ENCODE measurements at regions not wholly inside any gene's neighbourhood (a gene's known extent, or its start where the extent isn't known, plus 50 kb on each side); places are given as distances from the start of the nearest gene placed in this dataset.

- TF ChIP-seq, protein P1, sequence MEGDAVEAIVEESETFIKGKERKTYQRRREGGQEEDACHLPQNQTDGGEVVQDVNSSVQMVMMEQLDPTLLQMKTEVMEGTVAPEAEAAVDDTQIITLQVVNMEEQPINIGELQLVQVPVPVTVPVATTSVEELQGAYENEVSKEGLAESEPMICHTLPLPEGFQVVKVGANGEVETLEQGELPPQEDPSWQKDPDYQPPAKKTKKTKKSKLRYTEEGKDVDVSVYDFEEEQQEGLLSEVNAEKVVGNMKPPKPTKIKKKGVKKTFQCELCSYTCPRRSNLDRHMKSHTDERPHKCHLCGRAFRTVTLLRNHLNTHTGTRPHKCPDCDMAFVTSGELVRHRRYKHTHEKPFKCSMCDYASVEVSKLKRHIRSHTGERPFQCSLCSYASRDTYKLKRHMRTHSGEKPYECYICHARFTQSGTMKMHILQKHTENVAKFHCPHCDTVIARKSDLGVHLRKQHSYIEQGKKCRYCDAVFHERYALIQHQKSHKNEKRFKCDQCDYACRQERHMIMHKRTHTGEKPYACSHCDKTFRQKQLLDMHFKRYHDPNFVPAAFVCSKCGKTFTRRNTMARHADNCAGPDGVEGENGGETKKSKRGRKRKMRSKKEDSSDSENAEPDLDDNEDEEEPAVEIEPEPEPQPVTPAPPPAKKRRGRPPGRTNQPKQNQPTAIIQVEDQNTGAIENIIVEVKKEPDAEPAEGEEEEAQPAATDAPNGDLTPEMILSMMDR (IDR thresholded peaks at IDR 0.05; ENCODE audit: extremely low read depth in 1 of 2, insufficient read depth in 1 of 2, low read depth in 1 of 2, low read length in 2 of 2): no peak
- no peak for TF ChIP-seq JUN (IDR thresholded peaks at IDR 0.05; ENCODE audit: borderline replicate concordance, insufficient read depth, insufficient read length, low read depth)
- TF ChIP-seq, protein P2, sequence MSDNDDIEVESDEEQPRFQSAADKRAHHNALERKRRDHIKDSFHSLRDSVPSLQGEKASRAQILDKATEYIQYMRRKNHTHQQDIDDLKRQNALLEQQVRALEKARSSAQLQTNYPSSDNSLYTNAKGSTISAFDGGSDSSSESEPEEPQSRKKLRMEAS (IDR thresholded peaks at IDR 0.05; ENCODE audit: insufficient read depth, insufficient read length): no peak
- TF ChIP-seq POLR2A (IDR thresholded peaks at IDR 0.05; ENCODE audit: low read depth, low read length): no peak
- TF ChIP-seq EZH2 (IDR thresholded peaks at IDR 0.05; ENCODE audit: borderline replicate concordance, low read depth, low read length, severe bottlenecking): no peak
- TF ChIP-seq POLR2AphosphoS5 (IDR thresholded peaks at IDR 0.05; ENCODE audit: insufficient read depth, low read depth, low read length): no peak
Measured at GRCh38 chr3:102112704-102113230, 263.5 kb downstream of the NFKBIZ start.
